Neuronal stem cell (in vitro differentiated cells): ENCODE measurements at regions not wholly inside any gene's neighbourhood (a gene's known extent, or its start where the extent isn't known, plus 50 kb on each side); places are given as distances from the start of the nearest gene placed in this dataset.
A peak's percentile ranks its signal among the peaks of the same experiment; 100 is the strongest.

Experiments
- DNase-seq: peaks from one replicate; pipeline ENCODE4 v3.0.0-alpha.2; 2013; ENCODE audit warnings: low spot score
- H2AFZ ChIP-seq: one replicate; pipeline ENCODE4 v1.6.1; 2013; ENCODE audit warnings: mild to moderate bottlenecking, low read length, inconsistent platforms
- H2AK5ac ChIP-seq: 2 replicates; pipeline ENCODE4 v1.6.1; 2013; ENCODE audit warnings: low read depth, mild to moderate bottlenecking, inconsistent platforms, low read length, moderate library complexity, mixed read lengths
- H2BK120ac ChIP-seq: 2 replicates; pipeline ENCODE4 v1.6.1; 2013; ENCODE audit warnings: low read depth, mild to moderate bottlenecking, inconsistent platforms, low read length, moderate library complexity, mixed read lengths
- H2BK12ac ChIP-seq: one replicate; pipeline ENCODE4 v1.6.1; 2013; ENCODE audit warnings: low read length, inconsistent platforms
- H2BK15ac ChIP-seq: 2 replicates; pipeline ENCODE4 v1.6.1; 2013; ENCODE audit warnings: mild to moderate bottlenecking, low read length, inconsistent platforms, mixed read lengths
- H2BK5ac ChIP-seq: one replicate; pipeline ENCODE4 v1.6.1; 2013; ENCODE audit warnings: inconsistent platforms, mild to moderate bottlenecking, low read length, moderate library complexity
- H3K14ac ChIP-seq: one replicate; pipeline ENCODE4 v1.6.1; 2013; ENCODE audit warnings: low read length, inconsistent platforms
- H3K18ac ChIP-seq: 2 replicates; pipeline ENCODE4 v1.6.1; 2013; ENCODE audit warnings: low read length, inconsistent platforms
- H3K23ac ChIP-seq: 2 replicates; pipeline ENCODE4 v1.6.1; 2013; ENCODE audit warnings: low read depth, mild to moderate bottlenecking, mixed read lengths, low read length, inconsistent platforms; ENCODE audit not compliant: poor library complexity
- H3K27ac ChIP-seq: replicated peaks from 3 replicates; pipeline ENCODE4 v1.5.1; 2013; ENCODE audit warnings: low read length, inconsistent platforms
- H3K27me3 ChIP-seq, 3 experiments: 2 replicates each; pipeline ENCODE4 v1.6.1; 2013; ENCODE audit warnings: low read length in 3 of 3, mild to moderate bottlenecking in 2 of 3, inconsistent platforms in 1 of 3, low read depth in 1 of 3, mixed read lengths in 1 of 3, moderate library complexity in 1 of 3; ENCODE audit not compliant: control insufficient read depth in 3 of 3, insufficient read depth in 3 of 3
- H3K36me3 ChIP-seq, 2 donors: replicated peaks in 1 of 2; 2 replicates each; pipeline ENCODE4 v1.6.1; 2013; ENCODE audit warnings: low read length in 2 of 2; ENCODE audit not compliant: control insufficient read depth in 2 of 2, insufficient read depth in 2 of 2
- H3K4ac ChIP-seq: 2 replicates; pipeline ENCODE4 v1.6.1; 2013; ENCODE audit warnings: inconsistent platforms, mild to moderate bottlenecking, low read length, moderate library complexity
- H3K4me1 ChIP-seq, 2 donors: 1 replicate in 1 of 2; 2 replicates in 1 of 2; pipeline ENCODE4 v1.6.1; 2013; ENCODE audit warnings: low read length in 2 of 2, low read depth in 1 of 2; ENCODE audit not compliant: control insufficient read depth in 2 of 2, insufficient read depth in 1 of 2
- H3K4me2 ChIP-seq: one replicate; pipeline ENCODE4 v1.6.1; 2013; ENCODE audit warnings: mild to moderate bottlenecking, low read length, inconsistent platforms; ENCODE audit not compliant: insufficient read depth, poor library complexity, severe bottlenecking
- H3K4me3 ChIP-seq, 2 donors: 2 replicates each; pipeline ENCODE4 v1.5.1; 2013; ENCODE audit warnings: low read length in 2 of 2, mild to moderate bottlenecking in 2 of 2, inconsistent platforms in 1 of 2, moderate library complexity in 1 of 2
- H3K79me1 ChIP-seq: one replicate; pipeline ENCODE4 v1.6.1; 2013; ENCODE audit warnings: low read depth, mild to moderate bottlenecking, inconsistent platforms, low read length, moderate library complexity
- H3K9ac ChIP-seq: one replicate; pipeline ENCODE4 v1.6.1; 2013; ENCODE audit warnings: mild to moderate bottlenecking, low read depth, low read length, inconsistent platforms; ENCODE audit not compliant: poor library complexity
- H3K9me3 ChIP-seq, 2 donors: replicated peaks in 1 of 2; 2 replicates each; pipeline versions ENCODE3 to v1.6.1; 2013; ENCODE audit warnings: low read length in 2 of 2, mild to moderate bottlenecking in 2 of 2, inconsistent platforms in 1 of 2, low read depth in 1 of 2, mixed read lengths in 1 of 2, moderate library complexity in 1 of 2; ENCODE audit not compliant: control insufficient read depth in 2 of 2, insufficient read depth in 1 of 2
- H4K8ac ChIP-seq: one replicate; pipeline ENCODE4 v1.6.1; 2013; ENCODE audit warnings: low read depth, mild to moderate bottlenecking, inconsistent platforms, low read length, moderate library complexity
- H4K91ac ChIP-seq: one replicate; pipeline ENCODE4 v1.6.1; 2013; ENCODE audit warnings: low read length, low read depth, mild to moderate bottlenecking, inconsistent platforms; ENCODE audit not compliant: poor library complexity
- WGBS, 2 donors: extraction: QIAGEN DNeasy Blood & Tissue Kit; methylation state at CpG; one replicate each; pipeline ENCODE4 v1.1.7; 2013; ENCODE audit warnings: missing lambda C conversion rate in 2 of 2, mixed read lengths in 1 of 2; ENCODE audit not compliant: insufficient read length in 2 of 2, insufficient replicate concordance in 1 of 2; ENCODE audit errors: extremely low coverage in 2 of 2; 5-methylcytosine and 5-hydroxymethylcytosine counted together

DNA sequence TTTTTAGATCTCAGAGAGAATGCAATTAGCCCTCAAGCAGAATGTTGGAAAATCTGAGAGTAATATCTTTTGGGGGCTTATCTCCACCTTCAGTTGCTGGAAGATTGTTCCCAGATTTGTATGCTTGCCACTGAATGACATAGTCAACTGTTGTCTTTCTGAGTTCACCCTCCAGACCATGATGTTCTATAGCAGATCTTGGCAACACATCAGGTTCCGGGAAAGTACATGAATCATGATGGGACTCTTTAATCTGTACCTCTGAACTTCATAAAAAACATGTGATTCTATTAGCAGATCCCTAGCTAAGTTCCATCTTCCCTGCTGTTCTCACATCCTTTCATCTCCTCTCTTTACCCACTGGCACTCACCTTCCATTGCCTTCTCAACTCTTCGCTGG, 68.9 kb downstream of the PLCE1 start:
- DNase-seq = no peak
- Histone ChIP-seq H3K4me1 (no peaks in the 10 kb centered on the region), H3K27ac (no peak overlapping the region), H3K79me1 (no peaks in the 10 kb centered on the region), H2BK120ac (no peak overlapping the region), H2BK12ac (no peak overlapping the region), H3K27me3 (no peaks in the 10 kb centered on the region), H4K8ac (no peak overlapping the region), H3K23ac (no peak overlapping the region), H2BK5ac (no peak overlapping the region), H3K4me2 (no peak overlapping the region), H3K4ac (no peak overlapping the region), H3K9me3 (no peaks in the 10 kb centered on the region), H3K36me3 (no peaks in the 10 kb centered on the region), H3K9ac (no peak overlapping the region), H2BK15ac (no peak overlapping the region), H2AFZ (no peak overlapping the region), H4K91ac (no peak overlapping the region), H3K18ac (no peak overlapping the region), H3K14ac (no peak overlapping the region), H2AK5ac (no peak overlapping the region), H3K4me3 (no peak overlapping the region)
- WGBS, 2 donors = no CpG with 5 or more reads among the region's 2 CpGs

DNA sequence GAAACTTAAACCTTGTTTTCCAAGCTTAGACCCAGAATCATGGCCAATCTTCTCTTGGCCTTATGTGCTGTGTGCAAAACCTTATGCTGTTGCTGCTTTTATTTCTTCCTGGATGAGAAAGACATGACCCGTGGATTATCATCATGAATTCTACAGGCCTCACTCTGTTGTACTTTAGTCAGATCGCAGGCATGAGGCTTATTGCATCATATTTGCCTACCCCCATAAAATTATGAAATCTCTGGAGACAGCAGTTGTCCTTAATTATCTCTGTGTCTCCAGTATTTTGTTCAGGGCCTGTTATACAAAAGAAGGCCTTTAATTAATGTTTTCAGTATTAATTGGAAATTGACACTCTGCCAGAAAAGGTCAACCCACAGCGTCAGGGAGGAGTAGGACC, 71.6 kb downstream of the PLCE1 start:
- Histone ChIP-seq H3K79me1 (no peaks in the 10 kb centered on the region), H3K36me3 (no peaks in the 10 kb centered on the region), H2BK12ac (no peak overlapping the region), H3K14ac (no peak overlapping the region), H3K4me1 (no peaks in the 10 kb centered on the region), H2BK15ac (no peak overlapping the region), H2BK5ac (no peak overlapping the region), H3K27me3 (peaks cover 0 to 1% (median 0%) of the 10 kb centered on the region in 3 experiments), H2BK120ac (no peak overlapping the region), H3K9me3 (no peaks in the 10 kb centered on the region), H3K9ac (no peak overlapping the region), H3K18ac (no peak overlapping the region), H2AK5ac (no peak overlapping the region), H4K8ac (no peak overlapping the region), H3K4ac (no peak overlapping the region), H3K27ac (no peak overlapping the region), H4K91ac (no peak overlapping the region), H2AFZ (no peak overlapping the region), H3K23ac (no peak overlapping the region), H3K4me3 (no peak overlapping the region), H3K4me2 (no peak overlapping the region)
- no peak for DNase-seq
- no CpG with 5 or more reads among the region's 3 CpGs for WGBS, 2 donors

DNA sequence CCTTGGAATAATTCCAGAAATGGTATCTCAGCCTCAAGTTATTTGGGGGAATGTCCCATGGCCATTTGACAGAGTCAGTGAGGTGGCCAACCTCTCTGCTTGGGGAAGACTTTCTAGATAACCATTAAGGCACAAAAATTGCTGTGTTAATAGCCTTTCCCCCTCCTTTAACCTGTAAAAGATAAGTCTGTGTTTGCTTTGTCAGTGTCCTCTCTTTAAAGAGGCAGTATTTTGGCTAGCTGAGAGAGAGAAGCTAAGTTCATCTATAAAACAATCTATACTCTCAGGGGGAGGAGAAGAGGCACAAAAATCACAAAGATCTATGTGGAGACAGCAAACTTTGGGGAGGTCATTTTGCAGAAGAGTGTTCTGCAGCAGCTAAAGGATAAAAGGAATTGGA, 72.1 kb downstream of the PLCE1 start:
- Histone ChIP-seq H3K36me3 (no peaks in the 10 kb centered on the region), H2BK15ac (no peak overlapping the region), H3K4me2 (no peak overlapping the region), H4K91ac (no peak overlapping the region), H2BK120ac (no peak overlapping the region), H3K9me3 (no peaks in the 10 kb centered on the region), H3K4ac (no peak overlapping the region), H2BK5ac (no peak overlapping the region), H3K9ac (no peak overlapping the region), H2AK5ac (no peak overlapping the region), H3K27me3 (peaks cover 0 to 1% (median 0%) of the 10 kb centered on the region in 3 experiments), H3K4me3 (no peak overlapping the region), H4K8ac (no peak overlapping the region), H3K79me1 (no peaks in the 10 kb centered on the region), H3K14ac (no peak overlapping the region), H2AFZ (no peak overlapping the region), H2BK12ac (no peak overlapping the region), H3K23ac (no peak overlapping the region), H3K27ac (no peak overlapping the region), H3K4me1 (no peaks in the 10 kb centered on the region), H3K18ac (no peak overlapping the region)
- DNase-seq = no peak

DNA sequence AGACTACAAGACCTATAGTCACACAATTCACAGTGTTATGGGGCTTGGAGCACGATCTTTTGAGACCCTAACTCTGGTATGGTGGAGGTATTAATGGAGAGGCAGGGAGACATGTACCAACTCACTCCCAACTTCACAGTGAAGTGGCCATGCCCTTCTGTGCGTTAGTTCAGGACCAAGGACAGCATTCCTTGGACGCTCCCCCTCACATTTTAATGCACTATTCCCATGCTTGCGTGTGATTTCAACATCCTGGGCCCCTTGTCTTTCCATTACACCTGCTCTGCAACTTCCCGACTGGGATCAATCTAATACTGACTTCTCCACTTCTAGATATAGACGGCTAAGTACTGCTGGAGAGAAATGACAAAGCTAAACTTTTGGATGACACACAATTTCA, 72.7 kb downstream of the PLCE1 start:
- no peak overlapping the region for H3K27ac ChIP-seq
- no peak overlapping the region for H3K4me3 ChIP-seq
- no peak overlapping the region for H4K91ac ChIP-seq
- H2AFZ ChIP-seq = no peak overlapping the region
- H3K23ac ChIP-seq = no peak overlapping the region
- H3K4ac ChIP-seq = no peak overlapping the region
- no peaks in the 10 kb centered on the region for H3K79me1 ChIP-seq
- H3K4me2 ChIP-seq = no peak overlapping the region
- H3K9ac ChIP-seq = no peak overlapping the region
- no peaks in the 10 kb centered on the region for H3K9me3 ChIP-seq
- H2BK12ac ChIP-seq = no peak overlapping the region
- H3K36me3 ChIP-seq = no peaks in the 10 kb centered on the region
- H2BK120ac ChIP-seq = no peak overlapping the region
- peaks cover 0 to 1% (median 0%) of the 10 kb centered on the region in 3 experiments for H3K27me3 ChIP-seq
- H3K4me1 ChIP-seq = no peaks in the 10 kb centered on the region
- H4K8ac ChIP-seq = no peak overlapping the region
- WGBS, 2 donors = no CpG with 5 or more reads among the region's 6 CpGs
- no peak overlapping the region for H2BK15ac ChIP-seq
- H2BK5ac ChIP-seq = no peak overlapping the region
- no peak overlapping the region for H2AK5ac ChIP-seq
- DNase-seq = peak; percentile 57
- H3K14ac ChIP-seq = no peak overlapping the region
- H3K18ac ChIP-seq = no peak overlapping the region
